ENCODE measurements at regions not wholly inside any gene's neighbourhood (a gene's known extent, or its start where the extent isn't known, plus 50 kb on each side); places are given as distances from the start of the nearest gene placed in this dataset.

GRCh38 chr10:3224241-3224640 lies 51.7 kb upstream of the PITRM1 start:
- DNase-seq = no peak

GRCh38 chr10:3222626-3223025 lies 50.0 kb upstream of the PITRM1 start:
- DNase-seq = no peak
